Esophagus squamous epithelium (tissue), 4 donors: ENCODE measurements at regions not wholly inside any gene's neighbourhood (a gene's known extent, or its start where the extent isn't known, plus 50 kb on each side); places are given as distances from the start of the nearest gene placed in this dataset.

ENCODE experiments used
- CTCF ChIP-seq, 6 experiments: fragments of 450-650 bp in 4 of 6; fragments of 200-600 bp in 2 of 6; sonication (generic) in 2 of 6; IDR thresholded peaks; one replicate each; pipeline ENCODE4 v1.5.1; 2016 to 2019; ENCODE audit warnings: antibody characterized with exemption in 6 of 6, mild to moderate bottlenecking in 4 of 6, moderate library complexity in 4 of 6
- POLR2A ChIP-seq, 4 donors: fragments of 450-650 bp; IDR thresholded peaks; one replicate each; pipeline ENCODE4 v1.6.1; 2017; ENCODE audit warnings: antibody characterized with exemption in 4 of 4, mild to moderate bottlenecking in 4 of 4, moderate library complexity in 3 of 4

- TF ChIP-seq CTCF (IDR thresholded peaks at IDR 0.05) (no peak), POLR2A (IDR thresholded peaks at IDR 0.05) (no peak)
Measured at GRCh38 chr14:56860441-56860840, 50.2 kb upstream of the OTX2 start.
